Endothelial cell of umbilical vein (primary cell): ENCODE measurements at regions not wholly inside any gene's neighbourhood (a gene's known extent, or its start where the extent isn't known, plus 50 kb on each side); places are given as distances from the start of the nearest gene placed in this dataset.

Experiments
- BruUV-seq: library from RNA; stranded (reverse); fragments of 400-500 nt; replicated peaks from 2 replicates; lab custom pipeline; 2021; lab: Mats Ljungman, UMichigan
- CTCF ChIA-PET: fragments of 300-600, 350-600 bp; sonication (Branson Sonifier 250); formaldehyde crosslinking; loops from one replicate; lab custom pipeline; 2021; ENCODE audit warnings: antibody characterized with exemption, inconsistent platforms; lab: Charles Lee
- POLR2A ChIA-PET: fragments of 300-600, 350-600 bp; sonication (Branson Sonifier 250); formaldehyde crosslinking; loops from one replicate; lab custom pipeline; 2021; ENCODE audit warnings: antibody characterized with exemption, inconsistent platforms; lab: Charles Lee
- DNase-seq: peaks from one replicate; pipeline ENCODE4 v3.0.0-alpha.2; 2011; ENCODE audit warnings: low read depth, low spot score
- FAIRE-seq: peaks from 2 replicates; lab custom pipeline; 2011; peaks lifted over from hg19 to GRCh38; lab: Jason Lieb, UNC
- H2AFZ ChIP-seq: 2 replicates; pipeline ENCODE4 v1.6.0; 2012; ENCODE audit warnings: low read depth, low read length, control low read depth, inconsistent platforms
- H3K27ac ChIP-seq: 2 replicates; pipeline ENCODE4 v1.5.1; 2011; ENCODE audit warnings: low read depth, mild to moderate bottlenecking, control low read depth, low read length, moderate library complexity; ENCODE audit not compliant: insufficient read depth
- H3K27me3 ChIP-seq, 2 experiments: 2 replicates each; pipeline versions ENCODE4 v1.6.0 to v1.6.1; 2011; ENCODE audit warnings: low read length in 2 of 2, mixed read lengths in 1 of 2; ENCODE audit not compliant: control insufficient read depth in 2 of 2, insufficient read depth in 2 of 2
- H3K36me3 ChIP-seq, 2 experiments: 2 replicates in 1 of 2; 3 replicates in 1 of 2; pipeline ENCODE4 v1.5.1; 2011; ENCODE audit warnings: low read length in 2 of 2, mild to moderate bottlenecking in 1 of 2, moderate library complexity in 1 of 2; ENCODE audit not compliant: control insufficient read depth in 2 of 2, insufficient read depth in 2 of 2; ENCODE audit errors: extremely low read depth in 1 of 2
- H3K4me1 ChIP-seq: 3 replicates; pipeline ENCODE4 v1.5.1; 2011; ENCODE audit warnings: mild to moderate bottlenecking, low read length; ENCODE audit not compliant: control insufficient read depth, insufficient read depth; ENCODE audit errors: extremely low read depth
- H3K4me2 ChIP-seq: 2 replicates; pipeline ENCODE4 v1.6.1; 2011; ENCODE audit warnings: low read length, control low read depth, mixed read lengths; ENCODE audit not compliant: insufficient read depth
- H3K4me3 ChIP-seq, 3 experiments: fragments of 200-600 bp in 1 of 3; sonication (generic), shearing (Covaris generic) in 1 of 3; replicated peaks in 1 of 3; 2 replicates each; pipeline ENCODE4 v1.5.1; 2011 to 2016; ENCODE audit warnings: control low read depth in 3 of 3, low read length in 3 of 3, mild to moderate bottlenecking in 2 of 3, inconsistent platforms in 1 of 3, low read depth in 1 of 3, moderate library complexity in 1 of 3; ENCODE audit not compliant: insufficient read depth in 1 of 3
- H3K79me2 ChIP-seq: 2 replicates; pipeline ENCODE4 v1.6.0; 2012; ENCODE audit warnings: low read length, inconsistent platforms; ENCODE audit not compliant: control insufficient read depth, insufficient read depth
- H3K9ac ChIP-seq: replicated peaks from 2 replicates; pipeline ENCODE3; 2011; ENCODE audit warnings: low read length, control low read depth; ENCODE audit not compliant: insufficient read depth; ENCODE audit errors: extremely low read depth
- H3K9me1 ChIP-seq: replicated peaks from 3 replicates; pipeline ENCODE4 v1.6.0; 2011; ENCODE audit warnings: mild to moderate bottlenecking, low read length; ENCODE audit not compliant: control insufficient read depth, insufficient read depth; ENCODE audit errors: extremely low read depth
- H3K9me3 ChIP-seq: replicated peaks from 2 replicates; pipeline ENCODE4 v1.5.1; 2012; ENCODE audit warnings: low read length, inconsistent platforms; ENCODE audit not compliant: control insufficient read depth, insufficient read depth
- H4K20me1 ChIP-seq: replicated peaks from 2 replicates; pipeline ENCODE3; 2011; ENCODE audit warnings: mild to moderate bottlenecking, low read length; ENCODE audit not compliant: control insufficient read depth, insufficient read depth; ENCODE audit errors: extremely low read depth
- CTCF ChIP-seq, 2 donors: IDR thresholded peaks; 1 replicate in 1 of 2; 2 replicates in 1 of 2; pipeline ENCODE4 v1.5.1; 2011; ENCODE audit warnings: low read length in 2 of 2, mild to moderate bottlenecking in 2 of 2, moderate library complexity in 2 of 2, control low read depth in 1 of 2, inconsistent platforms in 1 of 2, low read depth in 1 of 2; ENCODE audit not compliant: insufficient read depth in 1 of 2; ENCODE audit errors: extremely low read depth in 1 of 2
- EZH2 ChIP-seq: IDR thresholded peaks from 2 replicates; pipeline ENCODE4 v1.6.1; 2012; ENCODE audit warnings: borderline replicate concordance, low read depth, mild to moderate bottlenecking, moderate library complexity, low read length, inconsistent platforms; ENCODE audit not compliant: severe bottlenecking
- FOS ChIP-seq: IDR thresholded peaks from 2 replicates; pipeline ENCODE4 v1.6.1; 2011; ENCODE audit warnings: mild to moderate bottlenecking, low read length, moderate library complexity, borderline replicate concordance; ENCODE audit not compliant: insufficient read depth
- GATA2 ChIP-seq: IDR thresholded peaks from 2 replicates; pipeline ENCODE4 v1.7.0; 2011; ENCODE audit warnings: low read depth, mild to moderate bottlenecking, moderate library complexity, mixed read lengths, low read length; ENCODE audit not compliant: insufficient read length, insufficient read depth
- JUN ChIP-seq: IDR thresholded peaks from 2 replicates; pipeline ENCODE4 v1.6.1; 2011; ENCODE audit warnings: borderline replicate concordance, low read depth; ENCODE audit not compliant: insufficient read length, insufficient read depth
- MYC ChIP-seq: IDR thresholded peaks from one replicate; pipeline ENCODE4 v1.6.1; 2011; ENCODE audit warnings: mild to moderate bottlenecking, low read depth, low read length
- POLR2A ChIP-seq: IDR thresholded peaks from 2 replicates; pipeline ENCODE4 v1.6.1; 2012; ENCODE audit warnings: low read depth, mild to moderate bottlenecking, control low read depth, low read length
- POLR2AphosphoS5 ChIP-seq: IDR thresholded peaks from 2 replicates; pipeline ENCODE4 v1.6.1; 2012; ENCODE audit warnings: low read depth, mild to moderate bottlenecking, control low read depth, low read length, moderate library complexity; ENCODE audit not compliant: insufficient read depth
- dilution Hi-C: fragments of 300-500 bp; cut with MboI; formaldehyde crosslinking; loops from one replicate; pipeline ENCODE4 v1.15.0; 2019; ENCODE audit warnings: low sequenced_read_pairs; ENCODE audit not compliant: extremely low pct_ligation_motif_present
- intact Hi-C: fragments of 100-400 bp; cut with micrococcal nuclease; formaldehyde crosslinking; loops from one replicate; pipeline ENCODE4 v1.10.0; 2022
- TF ChIP-seq, protein P1 (sequence below): IDR thresholded peaks from 2 replicates; pipeline ENCODE4 v1.6.1; 2011; ENCODE audit not compliant: insufficient read depth, insufficient read length

- no peak for DNase-seq
- Histone ChIP-seq H3K4me2 (no peak overlapping the region), H3K27ac (no peak overlapping the region), H3K4me1 (no peaks in the 10 kb centered on the region), H3K9ac (no peak overlapping the region), H3K36me3 (no peaks in the 10 kb centered on the region), H3K9me3 (no peaks in the 10 kb centered on the region), H3K79me2 (no peaks in the 10 kb centered on the region), H4K20me1 (no peaks in the 10 kb centered on the region), H3K4me3 (no peak overlapping the region), H3K27me3 (no peaks in the 10 kb centered on the region), H2AFZ (no peak overlapping the region), H3K9me1 (no peaks in the 10 kb centered on the region)
- TF ChIP-seq POLR2A: no peak
- TF ChIP-seq, protein P1, sequence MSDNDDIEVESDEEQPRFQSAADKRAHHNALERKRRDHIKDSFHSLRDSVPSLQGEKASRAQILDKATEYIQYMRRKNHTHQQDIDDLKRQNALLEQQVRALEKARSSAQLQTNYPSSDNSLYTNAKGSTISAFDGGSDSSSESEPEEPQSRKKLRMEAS: no peak
- no peak for TF ChIP-seq POLR2AphosphoS5
- TF ChIP-seq GATA2: no peak
- TF ChIP-seq JUN: no peak
- intact Hi-C loops: no loop called here
- ChIA-PET CTCF (no interaction called here), POLR2A (no interaction called here)
- no peak for FAIRE-seq
- BruUV-seq: no TSS peak
- dilution Hi-C loops: no loop called here
These were observed 748.6 kb upstream of the ADGRL2 start for GRCh38 chr1:81052162-81052561.

DNA sequence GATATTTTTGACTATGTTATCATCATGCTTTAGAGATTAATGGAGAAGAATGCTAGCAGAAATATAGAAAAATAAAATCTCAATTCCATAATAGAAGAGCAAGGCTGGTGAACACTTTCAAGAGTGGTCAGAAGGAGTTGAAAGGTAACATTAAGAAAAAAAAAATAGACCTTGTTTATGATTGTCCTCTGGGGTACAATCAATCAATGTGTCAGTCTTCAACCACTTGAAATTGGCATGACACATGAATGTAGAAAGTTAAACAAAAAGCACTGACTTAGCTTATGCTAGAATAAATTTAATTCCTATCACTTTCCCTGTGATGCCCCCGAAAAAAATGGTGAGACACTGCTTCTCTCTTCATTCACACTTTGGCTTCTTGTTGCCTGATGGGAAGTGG lies 750.3 kb upstream of the ADGRL2 start:
- CTCF ChIA-PET: interaction anchor here (0.7 kb wide), 1 partner anchor 574 kb away, joined by 3 read pairs; no protein-coding TSS in a partner anchor
- dilution Hi-C loops (no loop called here), intact Hi-C loops (no loop called here)
- H3K9me3 ChIP-seq: no peaks in the 10 kb centered on the region
- H4K20me1 ChIP-seq: no peaks in the 10 kb centered on the region
- H3K79me2 ChIP-seq: no peaks in the 10 kb centered on the region
- no peak overlapping the region for H3K4me2 ChIP-seq
- H3K4me3 ChIP-seq: no peak overlapping the region
- no peaks in the 10 kb centered on the region for H3K9me1 ChIP-seq
- no peak for DNase-seq
- no peak overlapping the region for H3K9ac ChIP-seq
- no peaks in the 10 kb centered on the region for H3K4me1 ChIP-seq
- no peak for FAIRE-seq
- H3K27me3 ChIP-seq: no peaks in the 10 kb centered on the region
- H3K36me3 ChIP-seq: no peaks in the 10 kb centered on the region
- TF ChIP-seq EZH2 (no peak), GATA2 (no peak), POLR2AphosphoS5 (no peak), JUN (no peak), FOS (no peak), POLR2A (no peak), MYC (no peak), CTCF (IDR thresholded peaks at IDR 0.05; ENCODE audit: extremely low read depth in 1 of 2, insufficient read depth in 1 of 2, low read depth in 1 of 2, low read length in 2 of 2) (no peak)
- TF ChIP-seq, protein P1: no peak
- BruUV-seq: no TSS peak
- H2AFZ ChIP-seq: no peak overlapping the region
- no peak overlapping the region for H3K27ac ChIP-seq
- POLR2A ChIA-PET: no interaction called here
